ENCODE measurements at regions not wholly inside any gene's neighbourhood (a gene's known extent, or its start where the extent isn't known, plus 50 kb on each side); places are given as distances from the start of the nearest gene placed in this dataset.

DNA sequence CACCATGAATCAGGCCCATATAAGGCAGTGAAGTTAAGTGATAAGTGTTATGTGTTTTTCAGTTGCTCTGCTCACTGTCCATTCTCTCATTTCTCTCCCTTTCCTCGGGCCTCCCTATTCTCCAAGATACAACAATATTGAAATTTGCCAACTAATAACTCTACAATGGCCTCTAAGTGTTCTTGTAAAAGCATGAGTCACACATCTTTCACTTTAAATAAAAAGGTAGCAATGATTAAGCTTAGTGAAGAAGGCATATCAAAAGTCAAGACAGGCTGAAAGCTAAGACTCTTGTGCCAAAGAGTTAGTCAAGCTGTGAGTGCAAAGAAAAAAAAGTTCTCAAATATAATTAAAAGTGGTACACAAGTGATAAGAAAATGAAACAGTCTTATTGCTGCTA, 675.4 kb downstream of the OTOL1 start:
- 27% methylated on average over 1 of the region's 1 CpG for WGBS (ENCODE audit: insufficient coverage, low coverage, low lambda C conversion rate, missing lambda C conversion rate)
- DNase-seq, result no peak
- ATAC-seq, result no peak
- H3K4me1 ChIP-seq, result no peaks in the 10 kb centered on the region
- no peak for TF ChIP-seq POLR2A (IDR thresholded peaks at IDR 0.05)
- TF ChIP-seq, protein P1, sequence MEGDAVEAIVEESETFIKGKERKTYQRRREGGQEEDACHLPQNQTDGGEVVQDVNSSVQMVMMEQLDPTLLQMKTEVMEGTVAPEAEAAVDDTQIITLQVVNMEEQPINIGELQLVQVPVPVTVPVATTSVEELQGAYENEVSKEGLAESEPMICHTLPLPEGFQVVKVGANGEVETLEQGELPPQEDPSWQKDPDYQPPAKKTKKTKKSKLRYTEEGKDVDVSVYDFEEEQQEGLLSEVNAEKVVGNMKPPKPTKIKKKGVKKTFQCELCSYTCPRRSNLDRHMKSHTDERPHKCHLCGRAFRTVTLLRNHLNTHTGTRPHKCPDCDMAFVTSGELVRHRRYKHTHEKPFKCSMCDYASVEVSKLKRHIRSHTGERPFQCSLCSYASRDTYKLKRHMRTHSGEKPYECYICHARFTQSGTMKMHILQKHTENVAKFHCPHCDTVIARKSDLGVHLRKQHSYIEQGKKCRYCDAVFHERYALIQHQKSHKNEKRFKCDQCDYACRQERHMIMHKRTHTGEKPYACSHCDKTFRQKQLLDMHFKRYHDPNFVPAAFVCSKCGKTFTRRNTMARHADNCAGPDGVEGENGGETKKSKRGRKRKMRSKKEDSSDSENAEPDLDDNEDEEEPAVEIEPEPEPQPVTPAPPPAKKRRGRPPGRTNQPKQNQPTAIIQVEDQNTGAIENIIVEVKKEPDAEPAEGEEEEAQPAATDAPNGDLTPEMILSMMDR (IDR thresholded peaks at IDR 0.05), result no peak
- intact Hi-C loops (cut with DNase I), result no loop called here
- no peak overlapping the region for H3K27ac ChIP-seq
- no peaks in the 10 kb centered on the region for H3K9me3 ChIP-seq
- no peak overlapping the region for H3K4me3 ChIP-seq
- no peaks in the 10 kb centered on the region for H3K27me3 ChIP-seq
- H3K36me3 ChIP-seq, result no peaks in the 10 kb centered on the region

DNA sequence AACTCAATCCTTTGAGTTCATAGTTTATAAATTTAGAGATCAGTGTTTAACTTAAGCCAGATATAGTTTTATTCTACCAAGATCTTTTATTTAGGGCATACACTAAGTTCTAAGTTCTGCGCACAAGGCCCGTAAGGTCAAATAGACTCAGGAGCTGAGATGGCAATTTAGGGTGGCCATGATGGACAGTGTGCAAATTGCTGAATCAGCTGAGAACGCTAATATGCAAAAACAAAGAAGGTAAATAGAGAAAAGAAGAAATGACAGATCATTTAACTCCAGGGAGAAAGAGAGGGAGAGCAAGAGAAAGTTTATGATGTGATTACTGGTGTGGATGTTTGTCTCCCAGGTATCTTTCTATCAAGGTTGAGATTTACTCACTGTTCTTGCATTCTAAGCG, 678.5 kb downstream of the OTOL1 start:
- no peaks in the 10 kb centered on the region for H3K36me3 ChIP-seq
- H3K27me3 ChIP-seq, result no peaks in the 10 kb centered on the region
- no peak overlapping the region for H3K27ac ChIP-seq
- TF ChIP-seq POLR2A (IDR thresholded peaks at IDR 0.05), result no peak
- TF ChIP-seq, protein P1 (IDR thresholded peaks at IDR 0.05), result no peak
- no peak for DNase-seq
- ATAC-seq, result no peak
- no peak overlapping the region for H3K4me3 ChIP-seq
- 53% methylated on average over 4 of the region's 4 CpGs for WGBS (ENCODE audit: insufficient coverage, low coverage, low lambda C conversion rate, missing lambda C conversion rate)
- no peaks in the 10 kb centered on the region for H3K4me1 ChIP-seq
- no peaks in the 10 kb centered on the region for H3K9me3 ChIP-seq
- intact Hi-C loops (cut with DNase I), result no loop called here

DNA sequence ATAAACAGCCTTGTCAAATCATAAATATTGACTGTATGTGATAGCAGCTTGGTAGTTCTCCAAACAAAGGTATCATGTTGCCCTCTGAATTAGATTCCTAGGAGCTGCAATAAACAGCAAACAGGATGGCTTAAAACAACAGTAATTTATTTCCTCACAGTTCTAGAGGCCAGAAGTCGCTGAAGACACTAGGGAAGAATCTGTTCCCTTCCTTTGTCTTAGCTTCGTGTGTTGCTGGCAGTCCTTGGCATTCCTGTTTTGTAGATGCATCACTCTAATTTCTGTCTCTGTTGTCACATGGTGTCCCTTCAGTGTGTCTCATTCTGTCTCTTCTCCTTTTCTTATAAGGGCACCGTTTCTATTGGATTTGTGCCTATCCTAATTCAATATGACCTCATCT, 679.3 kb downstream of the OTOL1 start:
- DNase-seq, result no peak
- 21% methylated on average over 3 of the region's 3 CpGs for WGBS (ENCODE audit: insufficient coverage, low coverage, low lambda C conversion rate, missing lambda C conversion rate)
- no peak overlapping the region for H3K4me3 ChIP-seq
- intact Hi-C loops (cut with DNase I), result no loop called here
- H3K27me3 ChIP-seq, result no peaks in the 10 kb centered on the region
- H3K36me3 ChIP-seq, result no peaks in the 10 kb centered on the region
- TF ChIP-seq, protein P1 (IDR thresholded peaks at IDR 0.05), result no peak
- TF ChIP-seq POLR2A (IDR thresholded peaks at IDR 0.05), result no peak
- no peaks in the 10 kb centered on the region for H3K4me1 ChIP-seq
- no peak for ATAC-seq
- no peaks in the 10 kb centered on the region for H3K9me3 ChIP-seq
- no peak overlapping the region for H3K27ac ChIP-seq

DNA sequence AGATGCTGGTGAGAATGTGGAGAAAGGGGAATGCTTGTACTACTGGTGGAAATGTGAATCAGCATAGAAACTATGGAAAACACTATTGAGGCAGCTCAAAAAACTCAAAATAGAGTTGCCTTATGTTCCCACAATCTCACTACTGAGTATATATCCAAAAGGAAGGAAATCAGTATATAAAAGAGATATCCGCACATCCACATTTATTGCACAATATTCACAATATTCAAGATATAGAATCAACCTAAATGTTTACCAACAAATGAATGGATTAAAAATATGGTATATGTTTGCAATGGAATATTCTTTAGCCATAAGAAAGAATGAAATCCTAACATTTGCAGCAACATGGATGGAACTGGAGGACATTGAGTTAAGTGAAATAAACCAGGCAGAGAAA, 686.8 kb downstream of the OTOL1 start:
- intact Hi-C loops (cut with DNase I), result no loop called here

More for the DNA sequence above, 686.8 kb downstream of the OTOL1 start:
- ATAC-seq (no peak), DNase-seq (no peak)
- Histone ChIP-seq H3K36me3 (no peaks in the 10 kb centered on the region), H3K27ac (no peak overlapping the region), H3K27me3 (no peaks in the 10 kb centered on the region), H3K9me3 (no peaks in the 10 kb centered on the region), H3K4me1 (no peaks in the 10 kb centered on the region), H3K4me3 (no peak overlapping the region)
- 53% methylated on average over 1 of the region's 1 CpG for WGBS (ENCODE audit: insufficient coverage, low coverage, low lambda C conversion rate, missing lambda C conversion rate)
- no peak for TF ChIP-seq POLR2A (IDR thresholded peaks at IDR 0.05)
- TF ChIP-seq, protein P1 (IDR thresholded peaks at IDR 0.05), result no peak
